ENCODE measurements at regions not wholly inside any gene's neighbourhood (a gene's known extent, or its start where the extent isn't known, plus 50 kb on each side); places are given as distances from the start of the nearest gene placed in this dataset.

DNA sequence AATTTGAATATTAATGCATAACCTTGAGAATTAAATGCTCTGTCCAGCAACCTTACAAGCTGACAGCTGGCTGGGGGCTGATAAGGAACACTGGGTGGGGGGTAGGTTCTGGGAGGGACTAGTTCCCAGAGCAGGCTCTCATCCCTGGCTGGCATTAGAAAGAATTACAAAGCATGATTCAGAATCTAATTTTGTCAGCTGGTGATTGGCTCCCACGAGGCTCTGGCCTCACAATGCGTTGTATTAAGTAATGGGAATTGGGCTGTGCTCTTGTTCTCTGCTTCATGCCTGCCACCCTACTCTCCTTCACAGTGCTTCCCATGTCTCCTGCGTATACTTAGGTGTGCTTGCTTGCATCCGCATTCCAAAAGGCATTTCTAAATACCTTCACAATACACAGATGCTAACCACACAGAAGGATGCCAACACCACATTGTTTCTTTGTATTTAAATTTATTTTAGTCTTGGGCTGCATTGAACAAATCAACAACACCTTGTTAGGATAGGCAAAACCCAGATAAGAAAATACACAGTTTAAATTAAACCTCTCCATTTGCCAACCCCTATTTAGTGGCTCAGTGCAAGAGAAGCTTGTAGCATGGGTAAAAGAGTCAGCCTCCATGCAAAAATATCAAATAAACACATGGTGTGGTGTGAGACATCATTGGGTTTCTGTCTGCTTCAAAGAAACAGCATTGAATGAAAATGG is 434.5 kb upstream of the JAG1 start:
- TF ChIP-seq, protein P1, sequence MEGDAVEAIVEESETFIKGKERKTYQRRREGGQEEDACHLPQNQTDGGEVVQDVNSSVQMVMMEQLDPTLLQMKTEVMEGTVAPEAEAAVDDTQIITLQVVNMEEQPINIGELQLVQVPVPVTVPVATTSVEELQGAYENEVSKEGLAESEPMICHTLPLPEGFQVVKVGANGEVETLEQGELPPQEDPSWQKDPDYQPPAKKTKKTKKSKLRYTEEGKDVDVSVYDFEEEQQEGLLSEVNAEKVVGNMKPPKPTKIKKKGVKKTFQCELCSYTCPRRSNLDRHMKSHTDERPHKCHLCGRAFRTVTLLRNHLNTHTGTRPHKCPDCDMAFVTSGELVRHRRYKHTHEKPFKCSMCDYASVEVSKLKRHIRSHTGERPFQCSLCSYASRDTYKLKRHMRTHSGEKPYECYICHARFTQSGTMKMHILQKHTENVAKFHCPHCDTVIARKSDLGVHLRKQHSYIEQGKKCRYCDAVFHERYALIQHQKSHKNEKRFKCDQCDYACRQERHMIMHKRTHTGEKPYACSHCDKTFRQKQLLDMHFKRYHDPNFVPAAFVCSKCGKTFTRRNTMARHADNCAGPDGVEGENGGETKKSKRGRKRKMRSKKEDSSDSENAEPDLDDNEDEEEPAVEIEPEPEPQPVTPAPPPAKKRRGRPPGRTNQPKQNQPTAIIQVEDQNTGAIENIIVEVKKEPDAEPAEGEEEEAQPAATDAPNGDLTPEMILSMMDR (IDR thresholded peaks at IDR 0.05) = no peak
- no peak for TF ChIP-seq POLR2A (IDR thresholded peaks at IDR 0.05)
